ENCODE measurements at regions not wholly inside any gene's neighbourhood (a gene's known extent, or its start where the extent isn't known, plus 50 kb on each side); places are given as distances from the start of the nearest gene placed in this dataset.

GRCh38 chr9:105194234-105194633 is 50.2 kb upstream of the SLC44A1 start:
- Histone ChIP-seq H3K27me3 (no peaks in the 10 kb centered on the region), H3K27ac (no peak overlapping the region), H3K4me3 (no peak overlapping the region), H3K4me1 (no peaks in the 10 kb centered on the region), H3K9me3 (no peaks in the 10 kb centered on the region), H3K36me3 (no peaks in the 10 kb centered on the region)
- in situ Hi-C loops (cut with MboI; ENCODE audit: low pct_ligation_motif_present in 1 of 4, low pct_unique_long_range_greater_than_20kb in 1 of 4, low sequenced_read_pairs in 3 of 4) = no loop called here
- intact Hi-C loops (cut with DNase I; ENCODE audit: low total_unique reads) = no loop called here
- TF ChIP-seq EP300 (IDR thresholded peaks at IDR 0.05; ENCODE audit: low read depth) (no peak), POLR2AphosphoS5 (IDR thresholded peaks at IDR 0.05) (no peak), CTCF (IDR thresholded peaks at IDR 0.05) (no peak)
- 89 to 93% methylated on average over 4 of the region's 4 CpGs for WGBS, 2 donors (ENCODE audit: low coverage in 1 of 2)
- DNase-seq = no peak
